ENCODE measurements at regions not wholly inside any gene's neighbourhood (a gene's known extent, or its start where the extent isn't known, plus 50 kb on each side); places are given as distances from the start of the nearest gene placed in this dataset.

DNA sequence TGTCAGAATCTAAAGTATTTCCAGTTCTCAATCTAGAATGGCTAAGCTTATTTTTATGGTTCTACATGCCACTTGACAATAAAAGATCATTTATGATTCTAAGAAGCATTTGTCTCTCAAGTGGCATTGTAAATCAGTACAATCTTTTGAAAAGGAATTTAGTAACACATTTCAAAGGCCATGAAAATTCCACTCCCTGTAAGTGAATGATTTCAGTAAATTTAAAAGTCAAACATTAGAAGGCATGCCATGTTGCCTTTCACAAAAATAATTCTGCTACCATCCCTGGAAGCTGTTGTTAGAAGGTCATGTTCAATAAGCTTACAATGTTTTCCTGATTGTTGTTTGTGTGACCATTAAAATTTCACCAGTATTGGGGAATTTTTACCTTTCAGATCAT, 142.9 kb downstream of the RPIA start:
- DNase-seq, result no peak

GRCh38 chr2:88834866-88835265, 143.4 kb downstream of the RPIA start:
- DNase-seq, result no peak

DNA sequence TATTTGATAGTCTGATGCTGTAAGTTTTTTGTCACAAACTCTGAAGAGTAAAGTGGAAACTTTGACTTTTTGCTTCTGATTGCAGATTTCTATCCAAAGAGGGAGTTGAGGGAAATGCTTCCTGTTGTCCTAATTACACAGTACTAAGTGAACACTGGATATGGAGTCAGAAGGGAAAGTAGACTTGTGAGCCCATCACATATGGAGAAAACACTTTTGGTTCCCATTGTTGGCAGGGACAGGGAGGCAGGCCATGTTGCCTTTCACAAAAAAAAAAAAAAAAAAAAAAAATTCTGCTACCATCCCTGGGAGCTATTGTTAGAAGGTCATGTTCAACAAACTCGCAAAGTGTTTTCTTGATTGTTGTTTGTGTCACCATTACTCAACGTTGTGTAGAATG, 144.3 kb downstream of the RPIA start:
- no peak for DNase-seq

GRCh38 chr2:88836351-88836750, 144.9 kb downstream of the RPIA start:
- DNase-seq, result no peak

DNA sequence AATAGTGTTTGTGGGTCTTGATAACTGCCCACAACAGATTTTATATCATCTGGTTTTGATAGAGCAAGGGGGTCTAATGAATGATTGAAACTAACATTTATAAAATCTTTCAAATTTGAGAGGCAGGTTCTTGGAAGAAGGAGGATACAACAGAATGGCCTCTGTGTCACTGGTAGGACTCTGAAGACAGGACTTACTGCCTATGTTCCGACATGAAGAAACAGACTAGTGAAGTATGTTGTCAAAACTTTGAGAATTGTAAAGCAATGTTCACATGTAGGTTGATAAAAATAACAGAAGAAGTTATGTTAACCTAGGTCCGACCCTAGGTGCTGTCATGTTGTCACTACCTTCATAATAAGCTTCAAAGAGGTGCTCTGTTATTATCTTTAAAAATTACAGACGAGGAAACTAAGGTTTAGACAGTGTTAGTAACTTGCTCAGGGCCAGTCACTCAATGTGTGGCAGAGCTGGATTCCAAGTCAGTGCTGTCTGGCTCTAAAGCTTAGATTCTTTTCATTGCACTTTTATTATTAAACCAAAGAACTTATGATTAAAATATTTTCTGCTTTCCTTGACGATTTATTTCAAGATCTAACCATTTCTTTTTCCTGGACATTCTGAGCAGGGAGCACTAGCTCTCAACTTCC, 146.2 kb downstream of the RPIA start:
- DNase-seq, result no peak

DNA sequence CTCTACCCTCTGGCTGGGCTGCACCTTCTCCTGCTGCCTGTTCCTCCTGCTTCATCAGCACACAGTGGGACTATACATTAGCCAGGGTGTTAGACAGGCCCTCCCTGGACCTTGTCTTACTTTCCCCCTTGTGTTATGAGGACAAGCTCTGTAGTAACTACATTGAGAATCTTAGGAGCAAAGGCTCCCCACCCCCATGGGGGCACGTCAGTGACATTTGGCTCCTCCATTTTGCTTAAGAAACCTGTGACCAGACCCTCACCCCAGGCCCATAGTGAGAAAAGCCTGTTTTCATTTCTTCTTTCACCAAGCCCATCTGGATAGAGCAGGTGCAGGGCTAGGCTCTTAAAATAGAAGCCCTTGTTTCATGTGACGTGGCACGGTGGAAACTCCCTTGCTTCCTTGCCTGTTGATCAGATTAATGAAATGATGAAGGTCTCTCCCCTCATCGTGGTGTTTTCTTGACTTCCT, 146.7 kb downstream of the RPIA start:
- no peak for DNase-seq

- no peak for DNase-seq
Observed at GRCh38 chr2:88841224-88841929, 149.9 kb downstream of the RPIA start.

- DNase-seq, result no peak
Observed at GRCh38 chr2:88842656-88843460, 151.4 kb downstream of the RPIA start.

- no peak for DNase-seq
Observed at GRCh38 chr2:88843651-88844050, 152.2 kb downstream of the RPIA start.

DNA sequence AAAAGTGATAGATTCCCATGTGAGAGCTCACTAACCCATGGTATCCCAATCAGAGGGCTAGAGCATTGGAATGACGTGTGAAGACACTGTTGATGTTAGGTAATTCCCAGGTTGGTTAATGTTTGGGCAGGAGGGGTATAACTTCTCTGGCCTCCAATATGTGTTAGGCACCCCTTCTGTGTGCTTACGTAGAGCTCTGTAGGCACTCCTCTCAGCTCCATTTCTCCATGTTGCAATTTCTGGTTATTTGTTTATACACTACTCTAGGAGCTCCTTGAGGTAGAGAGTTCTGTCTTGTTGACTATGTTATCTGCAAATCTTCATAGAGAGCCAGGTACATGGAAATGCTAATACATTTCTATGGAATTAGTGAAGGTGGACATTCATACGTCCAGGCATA, 153.5 kb downstream of the RPIA start:
- DNase-seq, result no peak

GRCh38 chr2:88845772-88846661, 154.5 kb downstream of the RPIA start:
- no peak for DNase-seq

DNA sequence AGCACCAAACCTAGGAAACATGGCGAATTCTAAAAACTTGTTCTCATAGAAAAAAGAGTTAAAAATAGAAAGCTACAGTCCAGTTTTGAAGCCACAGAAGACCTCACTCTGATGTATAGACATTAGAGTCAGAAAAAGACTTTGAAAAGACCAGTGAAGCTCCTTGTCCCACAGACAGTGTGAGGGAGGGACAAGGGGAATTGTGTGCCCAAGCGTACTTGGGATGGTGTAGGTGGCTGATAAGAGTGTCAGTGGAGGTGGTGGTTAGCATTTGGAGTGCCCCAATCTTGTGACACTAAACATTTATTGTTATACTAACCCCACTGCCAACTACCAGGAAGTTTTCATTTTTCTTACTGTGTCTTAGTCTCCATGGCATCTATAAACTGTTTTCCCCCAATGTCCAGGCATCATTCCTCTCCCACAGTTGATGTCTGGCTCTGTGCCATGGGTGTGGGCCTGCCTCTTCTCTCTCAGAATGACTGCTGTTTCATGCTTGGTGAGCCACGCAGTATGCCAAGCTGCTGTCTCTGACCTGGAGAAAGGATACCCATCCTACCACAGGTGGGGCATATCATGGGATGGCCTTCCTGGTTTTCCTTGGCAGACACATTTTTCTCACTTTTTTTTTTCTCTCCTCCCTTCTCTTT, 161.4 kb downstream of the RPIA start:
- DNase-seq, result no peak

- no peak for DNase-seq
Observed at GRCh38 chr2:88853403-88853790, 161.9 kb downstream of the RPIA start.

GRCh38 chr2:88854528-88854927, 163.1 kb downstream of the RPIA start:
- DNase-seq, result no peak

GRCh38 chr2:88855620-88856408, 164.3 kb downstream of the RPIA start:
- no peak for DNase-seq

GRCh38 chr2:88856409-88857135, 165.1 kb downstream of the RPIA start:
- no peak for DNase-seq

GRCh38 chr2:88857274-88857741, 165.8 kb downstream of the RPIA start:
- DNase-seq, result no peak

DNA sequence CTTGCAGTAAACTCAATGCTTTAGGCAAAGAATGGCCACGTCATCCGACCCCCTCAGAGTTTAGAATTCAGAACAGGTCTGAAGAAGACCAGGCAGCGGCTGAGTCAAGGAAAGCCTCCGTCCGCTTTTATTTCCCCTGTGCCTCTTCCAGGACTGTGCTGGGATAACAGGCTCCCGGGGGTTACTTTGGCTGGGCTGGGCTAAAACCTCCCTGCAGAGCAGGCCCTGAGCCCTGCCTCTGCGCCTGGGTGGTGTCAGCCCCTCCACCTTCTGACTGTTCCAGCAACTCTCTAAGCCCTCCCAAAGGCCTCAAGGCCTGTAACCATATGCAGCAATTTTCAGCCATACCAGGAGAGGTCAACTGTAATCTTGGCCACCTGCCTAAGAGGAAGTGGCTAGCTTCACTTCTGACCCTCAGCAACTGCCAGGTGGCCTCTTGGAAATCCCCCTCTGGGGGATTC, 166.5 kb downstream of the RPIA start:
- DNase-seq, result no peak

GRCh38 chr2:88859461-88859860, 168.0 kb downstream of the RPIA start:
- DNase-seq, result no peak

GRCh38 chr2:88860421-88861075, 169.1 kb downstream of the RPIA start:
- DNase-seq, result no peak
